H9 (cell line): ENCODE measurements at regions not wholly inside any gene's neighbourhood (a gene's known extent, or its start where the extent isn't known, plus 50 kb on each side); places are given as distances from the start of the nearest gene placed in this dataset.

ENCODE experiments used
- DNase-seq: peaks from one replicate; pipeline ENCODE4 v3.0.0-alpha.2; 2017
- H2AFZ ChIP-seq: one replicate; pipeline ENCODE4 v1.6.1; 2013; ENCODE audit warnings: mild to moderate bottlenecking, low read length, control low read depth, moderate library complexity
- H2AK5ac ChIP-seq: 2 replicates; pipeline ENCODE4 v1.6.1; 2013; ENCODE audit warnings: low read length, control low read depth, mixed read lengths; ENCODE audit not compliant: insufficient read length
- H2BK120ac ChIP-seq: one replicate; pipeline ENCODE4 v1.6.1; 2013; ENCODE audit warnings: low read depth, mild to moderate bottlenecking, low read length, control low read depth, inconsistent platforms; ENCODE audit not compliant: poor library complexity, severe bottlenecking
- H2BK12ac ChIP-seq: 2 replicates; pipeline ENCODE4 v1.6.1; 2013; ENCODE audit warnings: low read length, control low read depth, mixed read lengths, low read depth; ENCODE audit not compliant: insufficient read length
- H2BK15ac ChIP-seq: 2 replicates; pipeline ENCODE4 v1.6.1; 2013; ENCODE audit warnings: low read depth, low read length, control low read depth
- H2BK20ac ChIP-seq: one replicate; pipeline ENCODE4 v1.6.1; 2013; ENCODE audit warnings: low read depth, mild to moderate bottlenecking, low read length, control low read depth, inconsistent platforms; ENCODE audit not compliant: poor library complexity, severe bottlenecking
- H2BK5ac ChIP-seq: 2 replicates; pipeline ENCODE4 v1.6.1; 2013; ENCODE audit warnings: low read length, control low read depth, mixed read lengths; ENCODE audit not compliant: insufficient read length
- H3K14ac ChIP-seq: 2 replicates; pipeline ENCODE4 v1.6.1; 2013; ENCODE audit warnings: low read length, control low read depth; ENCODE audit not compliant: insufficient read depth
- H3K18ac ChIP-seq: 2 replicates; pipeline ENCODE4 v1.6.1; 2013; ENCODE audit warnings: low read depth, mild to moderate bottlenecking, mixed read lengths, low read length, control low read depth; ENCODE audit not compliant: insufficient read length
- H3K23ac ChIP-seq: 2 replicates; pipeline ENCODE4 v1.6.1; 2013; ENCODE audit warnings: low read length, control low read depth, mixed read lengths, low read depth; ENCODE audit not compliant: insufficient read length
- H3K23me2 ChIP-seq: 2 replicates; pipeline ENCODE4 v1.6.1; 2013; ENCODE audit warnings: low read depth, mild to moderate bottlenecking, mixed read lengths, low read length, control low read depth; ENCODE audit not compliant: insufficient read length, poor library complexity, severe bottlenecking
- H3K27ac ChIP-seq: 2 replicates; pipeline ENCODE4 v1.5.1; 2013; ENCODE audit warnings: low read length, control low read depth, mixed read lengths, low read depth; ENCODE audit not compliant: insufficient read length
- H3K27me3 ChIP-seq: 2 replicates; pipeline ENCODE4 v1.6.1; 2013; ENCODE audit warnings: low read length, control low read depth, inconsistent platforms; ENCODE audit not compliant: insufficient read depth
- H3K4ac ChIP-seq: 2 replicates; pipeline ENCODE4 v1.6.1; 2013; ENCODE audit warnings: low read depth, mild to moderate bottlenecking, control low read depth, inconsistent platforms, low read length, moderate library complexity
- H3K4me1 ChIP-seq: 2 replicates; pipeline ENCODE4 v1.6.1; 2013; ENCODE audit warnings: low read length, control low read depth, inconsistent platforms; ENCODE audit not compliant: insufficient read depth
- H3K4me2 ChIP-seq: 2 replicates; pipeline ENCODE4 v1.6.1; 2013; ENCODE audit warnings: low read length, control low read depth, mixed read lengths; ENCODE audit not compliant: insufficient read length, insufficient read depth
- H3K56ac ChIP-seq: 2 replicates; pipeline ENCODE4 v1.6.1; 2013; ENCODE audit warnings: low read depth, mild to moderate bottlenecking, mixed read lengths, low read length, control low read depth; ENCODE audit not compliant: insufficient read length
- H3K79me1 ChIP-seq: 2 replicates; pipeline ENCODE4 v1.6.1; 2013; ENCODE audit warnings: low read depth, mild to moderate bottlenecking, moderate library complexity, low read length, control low read depth, inconsistent platforms; ENCODE audit not compliant: insufficient read depth, poor library complexity, severe bottlenecking
- H3K79me2 ChIP-seq: 2 replicates; pipeline ENCODE4 v1.6.1; 2013; ENCODE audit warnings: low read length, control low read depth, inconsistent platforms; ENCODE audit not compliant: insufficient read depth
- H3K9ac ChIP-seq: 2 replicates; pipeline ENCODE4 v1.6.1; 2013; ENCODE audit warnings: low read length, control low read depth, mixed read lengths; ENCODE audit not compliant: insufficient read length; ENCODE audit errors: extremely low read depth
- H3K9me3 ChIP-seq: one replicate; pipeline ENCODE4 v1.6.1; 2013; ENCODE audit warnings: low read depth, low read length, inconsistent platforms; ENCODE audit not compliant: control insufficient read depth
- H3T11ph ChIP-seq: one replicate; pipeline ENCODE4 v1.6.1; 2013; ENCODE audit warnings: mild to moderate bottlenecking, low read length, control low read depth, inconsistent platforms
- H4K20me1 ChIP-seq: one replicate; pipeline ENCODE4 v1.6.1; 2013; ENCODE audit not compliant: control insufficient read depth, insufficient read length, insufficient read depth
- H4K5ac ChIP-seq: 2 replicates; pipeline ENCODE4 v1.6.1; 2013; ENCODE audit warnings: low read depth, mild to moderate bottlenecking, mixed read lengths, low read length, control low read depth; ENCODE audit not compliant: insufficient read length
- H4K8ac ChIP-seq: replicated peaks from 2 replicates; pipeline ENCODE4 v1.6.1; 2013; ENCODE audit warnings: low read length, control low read depth, mixed read lengths, low read depth; ENCODE audit not compliant: insufficient read length
- H4K91ac ChIP-seq: 2 replicates; pipeline ENCODE4 v1.6.1; 2013; ENCODE audit warnings: low read depth, mild to moderate bottlenecking, moderate library complexity, mixed read lengths, low read length, control low read depth; ENCODE audit not compliant: insufficient read length
- H3K27ac Mint-ChIP-seq, 3 experiments: 2 replicates in 2 of 3; 3 replicates in 1 of 3; pipeline ENCODE4 v1.8.0; 2020 to 2021; ENCODE audit warnings: mixed read lengths in 3 of 3, mild to moderate bottlenecking in 1 of 3, moderate library complexity in 1 of 3
- H3K27me3 Mint-ChIP-seq: 2 replicates; pipeline ENCODE4 v1.8.0; 2021; ENCODE audit warnings: low read depth, mild to moderate bottlenecking, moderate library complexity, mixed read lengths
- H3K36me3 Mint-ChIP-seq, 3 experiments: 2 replicates in 2 of 3; 3 replicates in 1 of 3; pipeline ENCODE4 v1.8.0; 2020 to 2021; ENCODE audit warnings: low read depth in 3 of 3, mixed read lengths in 3 of 3; ENCODE audit not compliant: insufficient read depth in 1 of 3
- H3K4me1 Mint-ChIP-seq, 2 experiments: 2 replicates each; pipeline ENCODE4 v1.8.0; 2020; ENCODE audit warnings: mixed read lengths in 2 of 2
- H3K4me3 Mint-ChIP-seq, 2 experiments: 2 replicates in 1 of 2; 3 replicates in 1 of 2; pipeline ENCODE4 v1.8.0; 2020 to 2021; ENCODE audit warnings: mild to moderate bottlenecking in 2 of 2, mixed read lengths in 2 of 2, moderate library complexity in 1 of 2
- H3K9me3 Mint-ChIP-seq, 2 experiments: 2 replicates in 1 of 2; 3 replicates in 1 of 2; pipeline ENCODE4 v1.8.0; 2020; ENCODE audit warnings: mild to moderate bottlenecking in 2 of 2, mixed read lengths in 2 of 2, moderate library complexity in 1 of 2
- TF ChIP-seq, protein P1 (sequence below): fragments of 200-600 bp; sonication (generic); conservative IDR thresholded peaks from 3 replicates; pipeline ENCODE4 v1.8.0; 2021; ENCODE audit warnings: antibody characterized with exemption, mild to moderate bottlenecking

GRCh38 chr4:97106161-97106560 lies 1037.1 kb downstream of the STPG2 start:
- H2BK12ac ChIP-seq, result no peak overlapping the region
- H4K20me1 ChIP-seq, result no peaks in the 10 kb centered on the region
- H3K79me2 ChIP-seq, result no peaks in the 10 kb centered on the region
- H3K4me2 ChIP-seq, result no peak overlapping the region
- H3K23me2 ChIP-seq, result no peaks in the 10 kb centered on the region
- no peak overlapping the region for H2BK20ac ChIP-seq
- no peak overlapping the region for H2BK5ac ChIP-seq
- H3K27me3 Mint-ChIP-seq, result no peaks in the 10 kb centered on the region
- H3K27me3 ChIP-seq, result no peaks in the 10 kb centered on the region
- H3K56ac ChIP-seq, result no peak overlapping the region
- no peak overlapping the region for H2BK120ac ChIP-seq
- H3K27ac ChIP-seq, result no peak overlapping the region
- no peaks in the 10 kb centered on the region for H3K4me1 Mint-ChIP-seq
- H3K9me3 Mint-ChIP-seq, result peaks cover 3 to 4% of the 10 kb centered on the region in 2 experiments; a peak in 4 of 5 replicates
- DNase-seq, result no peak
- no peak overlapping the region for H4K5ac ChIP-seq
- H4K8ac ChIP-seq, result no peak overlapping the region
- no peak overlapping the region for H3K4ac ChIP-seq
- H2BK15ac ChIP-seq, result no peak overlapping the region
- H3K79me1 ChIP-seq, result no peaks in the 10 kb centered on the region
- H3K9me3 ChIP-seq, result no peaks in the 10 kb centered on the region
- H3K4me1 ChIP-seq, result no peaks in the 10 kb centered on the region
- H2AK5ac ChIP-seq, result no peak overlapping the region
- H3K4me3 Mint-ChIP-seq, result no peak overlapping the region
- no peak overlapping the region for H3K23ac ChIP-seq
- H3K36me3 Mint-ChIP-seq, result peaks cover 0 to 7% (median 4%) of the 10 kb centered on the region in 3 experiments; a peak in 5 of 7 replicates
- no peak overlapping the region for H3K9ac ChIP-seq
- H3K27ac Mint-ChIP-seq, result no peak overlapping the region
- no peak overlapping the region for H4K91ac ChIP-seq
- H2AFZ ChIP-seq, result no peak overlapping the region
- H3K14ac ChIP-seq, result no peak overlapping the region
- no peak overlapping the region for H3T11ph ChIP-seq
- TF ChIP-seq, protein P1, sequence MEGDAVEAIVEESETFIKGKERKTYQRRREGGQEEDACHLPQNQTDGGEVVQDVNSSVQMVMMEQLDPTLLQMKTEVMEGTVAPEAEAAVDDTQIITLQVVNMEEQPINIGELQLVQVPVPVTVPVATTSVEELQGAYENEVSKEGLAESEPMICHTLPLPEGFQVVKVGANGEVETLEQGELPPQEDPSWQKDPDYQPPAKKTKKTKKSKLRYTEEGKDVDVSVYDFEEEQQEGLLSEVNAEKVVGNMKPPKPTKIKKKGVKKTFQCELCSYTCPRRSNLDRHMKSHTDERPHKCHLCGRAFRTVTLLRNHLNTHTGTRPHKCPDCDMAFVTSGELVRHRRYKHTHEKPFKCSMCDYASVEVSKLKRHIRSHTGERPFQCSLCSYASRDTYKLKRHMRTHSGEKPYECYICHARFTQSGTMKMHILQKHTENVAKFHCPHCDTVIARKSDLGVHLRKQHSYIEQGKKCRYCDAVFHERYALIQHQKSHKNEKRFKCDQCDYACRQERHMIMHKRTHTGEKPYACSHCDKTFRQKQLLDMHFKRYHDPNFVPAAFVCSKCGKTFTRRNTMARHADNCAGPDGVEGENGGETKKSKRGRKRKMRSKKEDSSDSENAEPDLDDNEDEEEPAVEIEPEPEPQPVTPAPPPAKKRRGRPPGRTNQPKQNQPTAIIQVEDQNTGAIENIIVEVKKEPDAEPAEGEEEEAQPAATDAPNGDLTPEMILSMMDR, result no peak
- no peak overlapping the region for H3K18ac ChIP-seq
